ENCODE measurements at regions not wholly inside any gene's neighbourhood (a gene's known extent, or its start where the extent isn't known, plus 50 kb on each side); places are given as distances from the start of the nearest gene placed in this dataset.
"Not testable (repeated sequence)": the region's sequence is repeated elsewhere in the genome, so short reads cannot be mapped to it uniquely, and the experiment has no call there.

- not testable (repeated sequence) for DNase-seq (ENCODE audit: low spot score in 2 of 2); FAIRE-seq
Observed at GRCh38 chr4:189810318-189811181, 130.1 kb upstream of the FRG1 start.

GRCh38 chr4:189815404-189816192 lies 125.1 kb upstream of the FRG1 start:
- FAIRE-seq = no peak
- DNase-seq (ENCODE audit: low spot score in 2 of 2) = no peak

- DNase-seq (ENCODE audit: low spot score in 2 of 2) (no peak), FAIRE-seq (no peak)
Observed at GRCh38 chr4:189822326-189822725, 118.3 kb upstream of the FRG1 start.

DNA sequence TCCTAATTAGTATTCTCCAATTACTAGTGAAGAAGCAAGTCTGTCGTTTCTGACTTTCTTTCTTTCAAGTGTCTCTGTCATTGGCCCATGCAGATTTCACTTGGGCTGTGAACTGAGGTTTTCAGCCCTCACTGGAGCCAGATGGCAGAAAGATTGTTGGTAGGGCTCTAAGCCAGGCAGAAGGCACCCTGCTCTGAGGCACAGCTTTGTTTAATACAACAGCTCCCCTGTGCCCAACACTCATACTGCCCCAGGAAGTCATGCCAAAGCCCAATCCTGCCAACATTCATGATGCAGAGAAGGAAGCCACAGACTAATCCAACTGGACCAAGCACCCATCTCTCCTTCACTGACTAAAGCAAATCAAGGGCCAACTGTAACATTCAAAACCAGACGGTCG lies 117.1 kb upstream of the FRG1 start:
- FAIRE-seq (peak; percentile 87), DNase-seq (ENCODE audit: low spot score in 2 of 2) (peak; percentile 38 to 63)

DNA sequence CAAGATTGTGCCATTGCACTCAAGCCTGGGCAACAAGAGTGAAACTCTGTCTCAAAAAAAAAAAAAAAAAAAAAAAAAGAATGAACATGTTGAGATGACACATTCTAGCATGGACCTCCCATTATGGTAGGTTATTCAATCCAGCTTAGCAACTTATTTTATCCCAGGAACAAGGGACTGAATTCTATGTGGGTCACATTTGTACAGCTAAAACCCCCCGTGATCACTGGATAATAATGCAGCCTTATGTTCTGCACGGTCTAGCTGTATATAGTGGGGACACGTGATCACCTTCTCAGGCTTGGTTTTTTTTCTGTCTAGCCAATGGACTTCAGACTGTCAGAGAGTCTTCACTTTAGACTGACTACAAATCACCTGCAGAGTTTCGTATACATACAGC lies 115.2 kb upstream of the FRG1 start:
- DNase-seq (ENCODE audit: low spot score in 2 of 2) (no peak), FAIRE-seq (no peak)

DNA sequence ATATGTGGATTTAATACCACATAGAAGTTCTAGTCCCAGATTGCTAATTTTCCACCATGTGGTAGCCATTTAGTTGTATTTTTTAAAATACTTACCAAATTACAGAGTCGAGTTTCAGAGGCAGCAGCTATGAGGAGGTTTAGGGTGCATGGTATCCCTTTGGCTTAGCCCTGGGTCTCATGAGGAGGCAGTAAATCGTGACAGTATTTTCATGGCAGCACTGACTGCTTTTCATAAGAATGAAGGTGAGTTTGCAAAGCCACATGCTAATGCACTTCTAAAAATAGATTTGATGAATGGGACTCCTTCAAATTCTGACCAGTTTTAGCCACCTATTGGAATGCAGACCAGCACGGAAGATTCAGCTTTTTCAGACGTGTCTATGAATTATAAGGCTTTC lies 114.0 kb upstream of the FRG1 start:
- DNase-seq (ENCODE audit: low spot score in 2 of 2) = no peak
- no peak for FAIRE-seq

DNA sequence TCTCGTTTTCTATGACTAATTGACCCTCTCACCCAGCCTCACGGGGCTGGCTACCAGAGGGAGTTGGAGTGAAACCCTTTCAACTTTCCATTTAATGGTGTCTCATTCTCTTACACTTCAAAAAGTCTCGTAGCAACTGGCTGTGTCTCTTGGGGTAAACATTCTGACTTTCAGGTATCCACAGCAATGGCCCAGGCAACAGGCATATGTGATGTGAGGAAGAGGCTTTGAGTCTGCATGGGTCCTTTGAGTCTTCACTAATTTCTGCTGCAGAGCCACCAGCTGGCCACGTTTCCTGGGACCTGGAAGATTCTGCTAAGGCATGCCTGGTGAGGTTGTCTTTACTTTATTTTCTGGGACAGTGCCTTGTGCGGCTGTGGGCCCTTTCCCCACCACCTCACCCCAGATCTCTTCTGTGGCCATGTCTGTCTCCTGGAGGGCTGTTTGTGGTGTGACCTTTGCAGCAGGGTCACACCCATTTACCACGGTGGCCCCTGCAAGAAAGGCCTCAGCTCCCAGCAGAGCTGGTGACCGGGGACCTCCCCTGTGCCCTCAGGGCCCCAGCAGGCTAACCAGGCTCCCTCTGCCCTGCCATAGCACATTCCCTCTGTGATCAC lies 112.5 kb upstream of the FRG1 start:
- no peak for FAIRE-seq
- DNase-seq (ENCODE audit: low spot score in 2 of 2) = no peak

- DNase-seq (ENCODE audit: low spot score in 2 of 2) (no peak), FAIRE-seq (no peak)
Observed at GRCh38 chr4:189832528-189832927, 108.1 kb upstream of the FRG1 start.

GRCh38 chr4:189834616-189835015 lies 106.1 kb upstream of the FRG1 start:
- FAIRE-seq (no peak), DNase-seq (ENCODE audit: low spot score in 2 of 2) (no peak)

GRCh38 chr4:189835505-189835904 lies 105.2 kb upstream of the FRG1 start:
- FAIRE-seq = no peak
- DNase-seq (ENCODE audit: low spot score in 2 of 2) = no peak

GRCh38 chr4:189837471-189837870 lies 103.2 kb upstream of the FRG1 start:
- DNase-seq (ENCODE audit: low spot score in 2 of 2) (no peak), FAIRE-seq (no peak)

- no peak for DNase-seq (ENCODE audit: low spot score in 2 of 2)
- FAIRE-seq = no peak
Observed at GRCh38 chr4:189838821-189839497, 101.7 kb upstream of the FRG1 start.

GRCh38 chr4:189840356-189840755 lies 100.3 kb upstream of the FRG1 start:
- DNase-seq (ENCODE audit: low spot score in 2 of 2) (no peak), FAIRE-seq (no peak)

DNA sequence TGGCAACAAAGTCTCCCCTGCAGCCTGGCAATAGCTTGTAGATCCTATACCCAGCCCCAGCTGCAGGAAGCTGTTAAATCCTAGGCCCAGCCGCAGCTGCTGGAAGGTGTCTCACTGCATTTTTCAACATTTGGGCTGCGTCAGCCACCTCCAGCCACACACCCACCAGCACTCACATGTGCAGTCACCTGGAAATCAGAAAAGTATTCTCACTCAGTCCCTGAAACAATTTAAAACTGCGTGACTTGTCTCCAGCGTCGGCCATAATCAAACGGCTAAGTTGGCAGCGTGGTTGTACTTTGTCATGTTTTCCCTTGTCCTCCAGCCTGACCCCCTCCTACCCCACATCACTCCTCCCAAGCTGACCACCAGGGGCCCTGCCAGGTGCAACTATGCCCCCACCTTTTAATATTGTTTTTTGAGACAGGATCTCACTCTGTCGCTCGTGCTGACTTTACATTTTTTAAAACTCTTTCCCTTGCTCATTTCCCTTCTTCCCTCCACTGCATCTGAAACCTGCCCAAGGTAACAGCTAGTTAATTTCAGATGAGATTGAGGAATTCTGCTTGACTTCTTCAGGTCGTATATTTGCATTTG lies 97.2 kb upstream of the FRG1 start:
- FAIRE-seq = no peak

GRCh38 chr4:189845145-189845846 lies 95.4 kb upstream of the FRG1 start:
- FAIRE-seq (no peak), DNase-seq (ENCODE audit: low spot score in 2 of 2) (no peak)

More for the DNA sequence above, 97.2 kb upstream of the FRG1 start:
- DNase-seq (ENCODE audit: low spot score in 2 of 2) = no peak

- FAIRE-seq = not testable (repeated sequence)
Observed at GRCh38 chr4:189846094-189846493, 94.6 kb upstream of the FRG1 start.

DNA sequence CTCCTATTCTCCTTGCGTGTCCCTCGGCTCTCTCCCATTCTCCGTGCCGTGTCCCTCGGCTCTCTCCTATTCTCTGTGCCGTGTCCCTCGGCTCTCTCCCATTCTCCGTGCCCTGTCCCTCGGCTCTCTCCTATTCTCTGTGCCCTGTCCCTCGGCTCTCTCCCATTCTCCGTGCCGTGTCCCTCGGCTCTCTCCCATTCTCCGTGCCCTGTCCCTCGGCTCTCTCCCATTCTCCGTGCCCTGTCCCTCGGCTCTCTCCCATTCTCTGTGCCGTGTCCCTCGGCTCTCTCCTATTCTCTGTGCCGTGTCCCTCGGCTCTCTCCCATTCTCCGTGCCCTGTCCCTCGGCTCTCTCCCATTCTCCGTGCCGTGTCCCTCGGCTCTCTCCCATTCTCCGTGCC lies 94.1 kb upstream of the FRG1 start:
- FAIRE-seq; DNase-seq (ENCODE audit: low spot score in 2 of 2): not testable (repeated sequence)

More at GRCh38 chr4:189846094-189846493, 94.6 kb upstream of the FRG1 start:
- DNase-seq (ENCODE audit: low spot score in 2 of 2) = not testable (repeated sequence)

DNA sequence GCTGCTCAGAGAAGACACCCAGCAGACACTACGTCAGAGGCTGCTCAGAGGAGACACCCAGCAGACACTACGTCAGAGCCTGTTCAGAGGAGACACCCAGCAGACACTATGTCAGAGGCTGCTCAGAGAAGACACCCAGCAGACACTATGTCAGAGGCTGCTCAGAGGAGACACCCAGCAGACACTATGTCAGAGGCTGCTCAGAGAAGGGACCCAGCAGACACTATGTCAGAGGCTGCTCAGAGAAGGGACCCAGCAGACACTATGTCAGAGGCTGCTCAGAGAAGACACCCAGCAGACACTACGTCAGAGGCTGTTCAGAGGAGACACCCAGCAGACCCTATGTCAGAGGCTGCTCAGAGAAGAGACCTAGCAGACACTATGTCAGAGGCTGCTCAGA lies 92.0 kb upstream of the FRG1 start:
- DNase-seq (ENCODE audit: low spot score in 2 of 2); FAIRE-seq: not testable (repeated sequence)

GRCh38 chr4:189850239-189850856 lies 90.3 kb upstream of the FRG1 start:
- DNase-seq (ENCODE audit: low spot score in 2 of 2) (no peak), FAIRE-seq (no peak)

Data from frontal cortex (tissue), 3 donors.